Stomach (tissue), 8 donors: ENCODE measurements at regions not wholly inside any gene's neighbourhood (a gene's known extent, or its start where the extent isn't known, plus 50 kb on each side); places are given as distances from the start of the nearest gene placed in this dataset.

Source experiments
- DNase-seq, 2 donors: peaks; one replicate each; pipeline versions ENCODE4 v3.0.0 to v3.0.0-alpha.2; 2013 to 2019
- H3K27ac ChIP-seq, 5 donors: fragments of 200-600 bp in 4 of 5; sonication (generic) in 4 of 5; one replicate each; pipeline ENCODE4 v1.5.1; 2013 to 2019; ENCODE audit warnings: mild to moderate bottlenecking in 1 of 5, moderate library complexity in 1 of 5
- H3K27me3 ChIP-seq, 3 donors: fragments of 200-600 bp; sonication (generic); one replicate each; pipeline ENCODE4 v1.5.1; 2017 to 2019; ENCODE audit warnings: mixed run types in 1 of 3
- H3K36me3 ChIP-seq, 4 donors: fragments of 200-600 bp; sonication (generic); 1 replicate in 3 of 4; 2 replicates in 1 of 4; pipeline ENCODE4 v1.5.1; 2016 to 2019
- H3K4me1 ChIP-seq, 4 donors: fragments of 200-600 bp; sonication (generic); one replicate each; pipeline ENCODE4 v1.5.1; 2016 to 2019
- H3K4me3 ChIP-seq, 4 donors: fragments of 200-600 bp; sonication (generic) in 3 of 4; one replicate each; pipeline ENCODE4 v1.5.1; 2016 to 2019; ENCODE audit warnings: mild to moderate bottlenecking in 1 of 4
- H3K9me3 ChIP-seq, 4 donors: fragments of 200-600 bp; sonication (generic); one replicate each; pipeline ENCODE4 v1.5.1; 2016 to 2019
- EP300 ChIP-seq: sonication (generic); formaldehyde crosslinking; IDR thresholded peaks from one replicate; pipeline ENCODE4 v1.6.1; 2017; ENCODE audit warnings: antibody characterized with exemption
- POLR2A ChIP-seq, 4 donors: fragments of 450-650 bp; IDR thresholded peaks; one replicate each; pipeline ENCODE4 v1.6.1; 2016; ENCODE audit warnings: antibody characterized with exemption in 4 of 4, control low read depth in 2 of 4, mild to moderate bottlenecking in 1 of 4, moderate library complexity in 1 of 4
- POLR2AphosphoS5 ChIP-seq, 3 donors: sonication (generic); formaldehyde crosslinking; IDR thresholded peaks; one replicate each; pipeline ENCODE4 v1.6.1; 2016; ENCODE audit warnings: antibody characterized with exemption in 3 of 3
- WGBS, 5 donors: extraction: QIAGEN DNeasy Blood & Tissue Kit in 3 of 5; methylation state at CpG; one replicate each; pipeline versions ENCODE4 v1.1.5 to v1.1.7; 2013 to 2018; 5-methylcytosine and 5-hydroxymethylcytosine counted together
- intact Hi-C: fragments of 100-400 bp; cut with DNase I; formaldehyde crosslinking; loops from one replicate; pipeline ENCODE4 v1.15.1; 2023; ENCODE audit warnings: low total_unique reads
- TF ChIP-seq, protein P1 (sequence below), 7 experiments: fragments of 450-650 bp in 4 of 7; fragments of 200-600 bp in 3 of 7; sonication (generic) in 3 of 7; IDR thresholded peaks; one replicate each; pipeline ENCODE4 v1.5.1; 2016 to 2019; ENCODE audit warnings: antibody characterized with exemption in 7 of 7, control low read depth in 2 of 7, mild to moderate bottlenecking in 1 of 7
- donor health status: healthy with polysubstance abuse.
- donor health status: Bipolar disorder and iron deficiency.
- donor health status: healthy.

- Histone ChIP-seq H3K27me3 (no peaks in the 10 kb centered on the region), H3K9me3 (no peaks in the 10 kb centered on the region), H3K36me3 (no peaks in the 10 kb centered on the region), H3K27ac (no peak overlapping the region), H3K4me1 (peaks cover 3 to 43% (median 22%) of the 10 kb centered on the region in 4 donors), H3K4me3 (no peak overlapping the region)
- DNase-seq: no peak
- 70 to 92% (median 86%) methylated on average over 3 to 4 of the region's 4 CpGs for whole genome bisulfite sequencing, 5 donors
- intact Hi-C loops: no loop called here
- TF ChIP-seq EP300 (no peak), POLR2A (IDR thresholded peaks at IDR 0.05) (no peak), POLR2AphosphoS5 (IDR thresholded peaks at IDR 0.05) (no peak)
- TF ChIP-seq, protein P1, sequence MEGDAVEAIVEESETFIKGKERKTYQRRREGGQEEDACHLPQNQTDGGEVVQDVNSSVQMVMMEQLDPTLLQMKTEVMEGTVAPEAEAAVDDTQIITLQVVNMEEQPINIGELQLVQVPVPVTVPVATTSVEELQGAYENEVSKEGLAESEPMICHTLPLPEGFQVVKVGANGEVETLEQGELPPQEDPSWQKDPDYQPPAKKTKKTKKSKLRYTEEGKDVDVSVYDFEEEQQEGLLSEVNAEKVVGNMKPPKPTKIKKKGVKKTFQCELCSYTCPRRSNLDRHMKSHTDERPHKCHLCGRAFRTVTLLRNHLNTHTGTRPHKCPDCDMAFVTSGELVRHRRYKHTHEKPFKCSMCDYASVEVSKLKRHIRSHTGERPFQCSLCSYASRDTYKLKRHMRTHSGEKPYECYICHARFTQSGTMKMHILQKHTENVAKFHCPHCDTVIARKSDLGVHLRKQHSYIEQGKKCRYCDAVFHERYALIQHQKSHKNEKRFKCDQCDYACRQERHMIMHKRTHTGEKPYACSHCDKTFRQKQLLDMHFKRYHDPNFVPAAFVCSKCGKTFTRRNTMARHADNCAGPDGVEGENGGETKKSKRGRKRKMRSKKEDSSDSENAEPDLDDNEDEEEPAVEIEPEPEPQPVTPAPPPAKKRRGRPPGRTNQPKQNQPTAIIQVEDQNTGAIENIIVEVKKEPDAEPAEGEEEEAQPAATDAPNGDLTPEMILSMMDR (IDR thresholded peaks at IDR 0.05): no peak
Observed at GRCh38 chr2:105647731-105648130, 97.0 kb upstream of the NCK2 start.

- Histone ChIP-seq H3K27me3 (no peaks in the 10 kb centered on the region), H3K4me3 (no peak overlapping the region), H3K36me3 (no peaks in the 10 kb centered on the region), H3K9me3 (no peaks in the 10 kb centered on the region), H3K27ac (no peak overlapping the region), H3K4me1 (peaks cover 3 to 36% (median 22%) of the 10 kb centered on the region in 4 donors)
- no peak for DNase-seq
- intact Hi-C loops: no loop called here
- WGBS, 5 donors: 66 to 76% (median 74%) methylated on average over 4 of the region's 4 CpGs
- no peak for TF ChIP-seq EP300
- TF ChIP-seq, protein P1 (IDR thresholded peaks at IDR 0.05): no peak
Observed at GRCh38 chr2:105646774-105647076, 98.0 kb upstream of the NCK2 start.

GRCh38 chr2:105645938-105646773 lies 98.6 kb upstream of the NCK2 start:
- Histone ChIP-seq H3K4me1 (peaks cover 3 to 39% (median 22%) of the 10 kb centered on the region in 4 donors), H3K27me3 (no peaks in the 10 kb centered on the region), H3K9me3 (no peaks in the 10 kb centered on the region), H3K36me3 (no peaks in the 10 kb centered on the region), H3K4me3 (no peak overlapping the region), H3K27ac (no peak overlapping the region)
- intact Hi-C loops: no loop called here
- 25 to 52% (median 31%) methylated on average over 8 of the region's 8 CpGs for WGBS, 5 donors
- no peak for DNase-seq
- TF ChIP-seq EP300 (no peak), POLR2A (IDR thresholded peaks at IDR 0.05) (no peak), POLR2AphosphoS5 (IDR thresholded peaks at IDR 0.05) (no peak)
- TF ChIP-seq, protein P1 (IDR thresholded peaks at IDR 0.05): no peak

DNA sequence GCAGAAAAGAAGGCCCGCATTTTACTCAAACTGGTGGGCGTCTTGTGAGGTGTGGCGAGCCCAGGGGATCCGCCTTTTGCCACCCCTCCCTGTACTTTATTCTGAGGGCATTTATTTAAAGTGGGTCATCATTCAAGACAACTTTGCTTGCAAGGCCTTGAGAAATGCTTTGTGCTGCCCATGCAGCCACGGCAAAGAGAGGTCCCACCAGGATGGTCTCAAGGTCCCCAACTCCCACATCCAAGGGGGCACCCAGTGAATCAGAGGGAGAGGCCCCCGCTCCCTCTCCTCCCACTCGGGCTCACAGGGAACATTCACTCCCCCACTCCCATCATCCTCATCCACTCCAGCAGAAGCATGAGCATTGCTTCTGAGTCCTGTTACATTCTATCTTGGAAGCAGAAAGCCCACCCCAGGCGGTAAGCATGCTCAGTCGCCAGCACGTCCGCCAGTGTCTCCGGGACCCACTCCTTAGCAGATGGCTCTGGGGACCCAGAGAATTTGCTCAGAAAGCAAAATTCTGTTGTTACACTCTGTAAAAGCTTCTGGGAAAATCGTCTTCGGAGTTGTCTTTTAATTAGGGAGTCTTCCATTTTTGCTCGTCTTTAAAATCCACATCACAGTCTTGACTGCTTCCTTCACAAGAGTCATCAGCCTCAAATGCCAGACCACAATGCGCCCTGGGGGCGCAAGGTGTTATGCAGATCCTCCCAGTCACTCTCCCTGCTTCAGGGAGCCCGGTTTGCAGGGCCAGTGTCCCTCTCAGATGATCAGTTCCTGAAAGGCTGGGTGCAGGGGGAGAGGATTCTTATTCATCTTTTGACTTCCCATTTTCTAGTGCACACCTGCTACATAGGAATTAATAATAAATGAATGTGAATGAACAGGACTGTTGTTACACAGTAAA lies 99.4 kb upstream of the NCK2 start:
- no peak for TF ChIP-seq EP300
- TF ChIP-seq, protein P1 (IDR thresholded peaks at IDR 0.05): no peak
- no peak for TF ChIP-seq POLR2A (IDR thresholded peaks at IDR 0.05)
- TF ChIP-seq POLR2AphosphoS5 (IDR thresholded peaks at IDR 0.05): no peak
- Histone ChIP-seq H3K4me1 (peaks cover 3 to 30% (median 15%) of the 10 kb centered on the region in 4 donors), H3K27me3 (no peaks in the 10 kb centered on the region), H3K4me3 (no peak overlapping the region), H3K27ac (peak overlapping the region in 4 of 5 donors; percentile 10 to 61 (median 47)), H3K9me3 (no peaks in the 10 kb centered on the region), H3K36me3 (no peaks in the 10 kb centered on the region)
- intact Hi-C loops: no loop called here
- no peak for DNase-seq
- 88 to 92% (median 91%) methylated on average over 18 of the region's 18 CpGs for WGBS, 5 donors
